K562 (cell line): ENCODE measurements at regions not wholly inside any gene's neighbourhood (a gene's known extent, or its start where the extent isn't known, plus 50 kb on each side); places are given as distances from the start of the nearest gene placed in this dataset.

Experiments
- ATAC-seq: fragments of 200-7000 bp; cut with Tn5 transposase; 3 replicates; pipeline ENCODE4 v1.9.1; 2020; ENCODE audit warnings: moderate library complexity
- BruUV-seq: library from RNA; stranded (reverse); fragments of 400-500 nt; replicated peaks from 2 replicates; lab custom pipeline; 2021; lab: Mats Ljungman, UMichigan
- CTCF ChIA-PET: fragments of 300-600 bp; formaldehyde crosslinking; extraction: SDS; loops from one replicate; lab custom pipeline; 2021; ENCODE audit warnings: low intra/inter-chr PET ratio; lab: Yijun Ruan, JAX
- POLR2A ChIA-PET: fragments of 300-600, 350-650 bp; sonication (Branson Sonifier 250); formaldehyde crosslinking; extraction: SDS; loops from one replicate; lab custom pipeline; 2021; ENCODE audit warnings: antibody characterized with exemption, inconsistent platforms; lab: Yijun Ruan, JAX
- DNase-seq, 4 experiments: peaks; one replicate each; pipeline versions ENCODE4 v3.0.0 to v3.0.0-alpha.2; 2011 to 2018; ENCODE audit warnings: low spot score in 3 of 4, mixed read lengths in 3 of 4; ENCODE audit errors: extremely low read depth in 1 of 4
- FAIRE-seq: peaks from 2 replicates; lab custom pipeline; 2011; peaks lifted over from hg19 to GRCh38; lab: Jason Lieb, UNC
- H2AFZ ChIP-seq: 2 replicates; pipeline ENCODE4 v1.6.0; 2011; ENCODE audit warnings: low read depth, low read length, control low read depth, inconsistent platforms
- H3K27ac ChIP-seq: fragments of 200-600 bp; 3 replicates; pipeline ENCODE4 v1.8.0; 2011; ENCODE audit warnings: low read depth, mild to moderate bottlenecking, control low read depth, inconsistent platforms, low read length, moderate library complexity, mixed read lengths; ENCODE audit errors: extremely low read depth
- H3K27me3 ChIP-seq, 2 experiments: fragments of 300-600 bp in 1 of 2; 2 replicates in 1 of 2; 3 replicates in 1 of 2; pipeline versions ENCODE4 v1.6.0 to v1.8.0; 2011; ENCODE audit warnings: inconsistent platforms in 2 of 2, low read length in 2 of 2, mild to moderate bottlenecking in 1 of 2, mixed read lengths in 1 of 2, moderate library complexity in 1 of 2; ENCODE audit not compliant: control insufficient read depth in 2 of 2, insufficient read depth in 2 of 2
- H3K36me3 ChIP-seq: fragments of 300-600 bp; 3 replicates; pipeline ENCODE4 v1.8.0; 2011; ENCODE audit warnings: mild to moderate bottlenecking, low read length, inconsistent platforms; ENCODE audit not compliant: control insufficient read depth, insufficient read depth
- H3K4me1 ChIP-seq, 2 experiments: fragments of 200-600 bp in 1 of 2; replicated peaks in 1 of 2; 2 replicates in 1 of 2; 3 replicates in 1 of 2; pipeline versions ENCODE4 v1.5.1 to v1.8.0; 2011; ENCODE audit warnings: inconsistent platforms in 2 of 2, low read length in 2 of 2, mild to moderate bottlenecking in 1 of 2, mixed read lengths in 1 of 2, moderate library complexity in 1 of 2; ENCODE audit not compliant: control insufficient read depth in 2 of 2, insufficient read depth in 2 of 2
- H3K4me2 ChIP-seq: 2 replicates; pipeline ENCODE4 v1.6.1; 2011; ENCODE audit warnings: low read length, control low read depth, inconsistent platforms, mixed read lengths; ENCODE audit not compliant: insufficient read depth
- H3K4me3 ChIP-seq: fragments of 200-600 bp; sonication (generic), shearing (Covaris generic); 2 replicates; pipeline ENCODE4 v1.5.1; 2016; ENCODE audit warnings: control low read depth, inconsistent platforms
- H3K79me2 ChIP-seq: fragments of 200-600 bp; 3 replicates; pipeline ENCODE4 v1.8.0; 2011; ENCODE audit warnings: low read length, inconsistent platforms; ENCODE audit not compliant: control insufficient read depth, insufficient read depth
- H3K9ac ChIP-seq, 2 experiments: 2 replicates each; pipeline versions ENCODE4 v1.6.0 to v1.6.1; 2011; ENCODE audit warnings: low read depth in 2 of 2, low read length in 2 of 2, control low read depth in 1 of 2, inconsistent platforms in 1 of 2, mild to moderate bottlenecking in 1 of 2, mixed read lengths in 1 of 2; ENCODE audit not compliant: insufficient read depth in 1 of 2
- H3K9me1 ChIP-seq: one replicate; pipeline ENCODE4 v1.6.0; 2011; ENCODE audit warnings: inconsistent platforms, mild to moderate bottlenecking, low read length, moderate library complexity; ENCODE audit not compliant: control insufficient read depth, insufficient read depth
- H3K9me3 ChIP-seq: replicated peaks from 2 replicates; pipeline ENCODE4 v1.5.1; 2011; ENCODE audit warnings: low read depth, low read length, inconsistent platforms; ENCODE audit not compliant: control insufficient read depth, insufficient read depth
- H4K20me1 ChIP-seq: replicated peaks from 2 replicates; pipeline ENCODE4 v1.6.1; 2011; ENCODE audit warnings: low read length, inconsistent platforms, mixed read lengths; ENCODE audit not compliant: control insufficient read depth, insufficient read depth
- ARID4B ChIP-seq: sonication (generic); formaldehyde crosslinking; IDR thresholded peaks from 2 replicates; pipeline ENCODE4 v1.8.0; 2022; ENCODE audit warnings: mild to moderate bottlenecking, missing genetic modification reagents
- CBX8 ChIP-seq: fragments of 200-600 bp; sonication (generic); IDR thresholded peaks from 2 replicates; pipeline ENCODE4 v1.6.1; 2012; ENCODE audit warnings: borderline replicate concordance, mixed run types, low read depth, mild to moderate bottlenecking, moderate library complexity, mixed read lengths, low read length, control low read depth, inconsistent platforms; ENCODE audit not compliant: poor library complexity, severe bottlenecking; ENCODE audit errors: extremely low read depth
- NEUROD1 ChIP-seq: fragments of 150-350 bp; IDR thresholded peaks from 2 replicates; pipeline ENCODE4 v1.6.1; 2014; ENCODE audit warnings: borderline replicate concordance, low read length, low read depth; ENCODE audit not compliant: partially characterized antibody
- RBM17 ChIP-seq: fragments of 200-400 bp; formaldehyde crosslinking; IDR thresholded peaks from 2 replicates; pipeline ENCODE4 v1.6.1; 2017; ENCODE audit warnings: low read depth, mild to moderate bottlenecking, low read length, borderline replicate concordance
- ZC3H4 ChIP-seq: sonication (generic); formaldehyde crosslinking; IDR thresholded peaks from 2 replicates; pipeline ENCODE4 v1.9.0; 2021; ENCODE audit warnings: missing genetic modification reagents, borderline replicate concordance
- ZNF280B ChIP-seq: fragments of 250-450 bp; sonication (Bioruptor Pico); IDR thresholded peaks from 2 replicates; pipeline ENCODE4 v1.5.1; 2021; ENCODE audit warnings: mild to moderate bottlenecking
- WGBS: fragments of 100-300 bp; shearing (Covaris generic); methylation state at CpG from one replicate; pipeline ENCODE4 v1.1.6; 2016; ENCODE audit warnings: low coverage, mixed read lengths; ENCODE audit not compliant: insufficient coverage; ENCODE audit errors: missing lambda C conversion rate; 5-methylcytosine and 5-hydroxymethylcytosine counted together
- in situ Hi-C: fragments of 300-500 bp; cut with MboI; formaldehyde crosslinking; loops from 4 replicates; pipeline ENCODE4 v1.15.0; 2018; ENCODE audit warnings: inconsistent platforms, mixed read lengths
- intact Hi-C: fragments of 100-400 bp; cut with micrococcal nuclease; formaldehyde crosslinking; loops from 2 replicates; pipeline ENCODE4 v1.14.2; 2022

- no peak for TF ChIP-seq ZNF280B
Measured at GRCh38 chr3:61466357-61466756, 95.0 kb upstream of the PTPRG start (continued).

- no peaks in the 10 kb centered on the region for H3K36me3 ChIP-seq
- CTCF ChIA-PET, result no interaction called here
- H3K27ac ChIP-seq, result no peak overlapping the region
- BruUV-seq, result no TSS peak
- no peak overlapping the region for H3K9ac ChIP-seq
- no peaks in the 10 kb centered on the region for H3K79me2 ChIP-seq
- H4K20me1 ChIP-seq, result no peaks in the 10 kb centered on the region
- no peaks in the 10 kb centered on the region for H3K9me3 ChIP-seq
- H2AFZ ChIP-seq, result no peak overlapping the region
- in situ Hi-C loops (no loop called here), intact Hi-C loops (no loop called here)
- no peaks in the 10 kb centered on the region for H3K4me1 ChIP-seq
- no peak for DNase-seq
- no peak for FAIRE-seq
- no peak for ATAC-seq
- no peaks in the 10 kb centered on the region for H3K27me3 ChIP-seq
- POLR2A ChIA-PET, result no interaction called here
- no peak overlapping the region for H3K4me2 ChIP-seq
- WGBS, result 0% methylated on average over 2 of the region's 4 CpGs
- no peaks in the 10 kb centered on the region for H3K9me1 ChIP-seq
- H3K4me3 ChIP-seq, result no peak overlapping the region
- TF ChIP-seq ZNF280B (no peak), CBX8 (no peak), ARID4B (no peak), NEUROD1 (no peak), ZC3H4 (CRISPR knock-in tag) (no peak), RBM17 (no peak)
Measured at GRCh38 chr3:61483997-61484396, 77.4 kb upstream of the PTPRG start.
